NCI-H1930 (cell line): ENCODE measurements at regions not wholly inside any gene's neighbourhood (a gene's known extent, or its start where the extent isn't known, plus 50 kb on each side); places are given as distances from the start of the nearest gene placed in this dataset.

ENCODE experiments used
- DNase-seq, 2 experiments: peaks; one replicate each; lab custom pipeline; 2025; lab: John Stamatoyannopoulos, UW

DNA sequence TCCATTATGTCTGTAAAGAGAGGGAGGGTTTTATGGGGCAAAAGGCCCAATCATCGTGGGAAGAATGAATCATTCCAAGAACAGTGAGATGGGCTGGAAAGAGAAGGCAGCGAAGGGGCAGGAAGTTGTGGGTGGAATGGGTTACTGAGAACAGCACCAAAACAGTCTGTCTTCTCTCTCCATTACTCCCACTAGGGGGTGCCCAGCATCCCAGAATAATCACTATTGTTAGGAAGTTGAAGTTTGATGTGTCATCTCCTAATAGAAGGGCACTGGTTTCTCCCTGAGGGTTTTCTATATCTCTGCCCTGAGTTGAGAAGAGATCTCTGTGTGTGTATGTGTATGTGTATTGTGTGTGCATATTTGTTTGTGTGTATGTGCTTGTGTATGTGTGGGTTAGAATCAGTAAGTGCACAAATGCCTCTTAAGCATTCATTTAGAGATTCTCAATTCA, 76.6 kb upstream of the MAP4K3 start:
- DNase-seq, result peak in 1 of 2 experiments; percentile 7

- DNase-seq, result no peak
Observed at GRCh38 chr2:39514825-39515224, 77.7 kb upstream of the MAP4K3 start.

DNA sequence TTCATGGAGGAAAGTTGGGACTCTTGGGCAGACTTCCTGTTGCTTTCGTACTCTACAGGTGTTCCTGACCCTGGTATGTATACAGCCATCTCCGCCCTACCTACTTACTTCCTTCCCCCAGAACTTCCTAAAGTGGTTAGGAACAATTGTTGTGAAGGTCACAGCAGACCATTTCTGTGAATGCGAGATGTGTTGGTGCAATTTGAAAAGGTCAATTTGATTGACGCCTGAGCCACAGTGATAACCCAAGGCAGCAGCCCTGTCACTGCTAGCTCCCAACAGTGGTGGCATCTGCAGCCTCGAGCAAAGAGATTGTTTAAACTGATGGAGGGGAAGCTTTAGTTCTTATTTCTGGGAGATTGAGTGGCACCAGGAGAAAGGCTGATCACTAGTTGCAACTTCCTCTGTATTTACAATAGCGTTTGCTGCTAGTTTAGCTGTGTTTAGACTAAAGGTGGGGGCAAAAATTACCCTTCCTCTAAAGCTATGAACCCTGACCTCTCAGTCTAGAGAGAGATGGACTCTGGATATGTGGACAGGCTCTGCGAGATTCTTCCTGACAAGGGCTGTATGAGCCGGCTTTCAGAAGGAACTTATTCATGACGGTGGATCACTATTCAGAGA, 78.3 kb upstream of the MAP4K3 start:
- no peak for DNase-seq

DNA sequence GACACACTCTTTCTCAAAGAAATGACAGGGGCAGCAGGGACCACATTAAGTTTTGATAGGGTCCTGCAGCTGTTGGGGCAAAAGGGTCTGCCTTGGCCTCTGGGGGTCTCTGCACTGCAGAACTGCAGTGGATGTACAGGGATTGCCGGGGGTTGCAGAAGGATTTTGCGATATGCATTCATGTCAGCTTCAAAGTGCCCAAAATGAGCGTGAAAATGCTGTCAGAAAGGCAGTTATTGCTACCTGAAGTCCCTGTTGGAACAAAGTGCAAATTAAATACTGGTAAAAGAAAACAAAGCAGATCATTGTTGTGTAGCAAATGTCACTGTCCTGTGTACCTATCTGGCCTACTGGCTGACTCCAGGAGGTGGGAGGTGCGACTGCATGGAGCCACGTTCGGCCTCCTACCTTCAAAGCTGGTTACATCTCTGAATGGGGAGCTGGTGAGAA, 78.8 kb upstream of the MAP4K3 start:
- no peak for DNase-seq

GRCh38 chr2:39516347-39517101, 79.4 kb upstream of the MAP4K3 start:
- no peak for DNase-seq

- no peak for DNase-seq
Observed at GRCh38 chr2:39517102-39517436, 80.0 kb upstream of the MAP4K3 start.

DNA sequence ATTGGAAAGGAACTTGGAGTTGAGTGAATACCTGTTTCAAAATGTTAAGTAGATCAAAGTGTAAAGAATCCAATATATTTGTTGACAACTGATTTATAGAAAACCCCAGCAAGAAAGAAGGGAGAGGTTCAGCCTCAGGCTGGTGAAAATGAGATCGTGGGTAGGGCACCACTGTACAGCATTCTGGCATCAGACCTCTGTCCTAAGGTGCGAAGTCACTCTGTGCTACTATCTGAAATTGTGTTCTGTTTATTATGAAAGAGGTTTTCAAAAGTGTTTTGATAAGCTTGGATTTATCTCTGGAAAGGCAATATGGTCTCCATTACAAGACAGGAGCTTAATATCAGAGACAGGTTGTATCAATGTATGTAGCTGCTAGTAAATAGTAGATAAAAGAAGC, 80.5 kb upstream of the MAP4K3 start:
- no peak for DNase-seq

DNA sequence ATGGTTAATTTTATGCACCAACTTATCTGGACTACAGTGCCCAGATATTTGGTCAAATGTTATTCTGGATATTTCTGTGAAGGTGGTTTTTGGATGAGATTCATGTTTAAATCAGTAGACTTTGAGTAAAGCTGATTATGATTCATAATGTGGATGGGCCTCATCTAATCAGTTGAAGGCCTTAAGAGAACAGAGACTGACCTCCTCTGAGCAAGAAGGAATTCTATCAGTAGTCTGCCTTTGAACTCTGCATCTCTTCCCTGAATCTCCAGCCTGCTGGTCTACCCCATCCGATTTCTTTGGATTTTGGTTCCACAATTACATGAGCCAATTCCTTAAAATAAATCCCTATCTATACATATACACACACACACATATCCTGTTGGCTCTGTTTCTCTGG, 82.8 kb upstream of the MAP4K3 start:
- no peak for DNase-seq

DNA sequence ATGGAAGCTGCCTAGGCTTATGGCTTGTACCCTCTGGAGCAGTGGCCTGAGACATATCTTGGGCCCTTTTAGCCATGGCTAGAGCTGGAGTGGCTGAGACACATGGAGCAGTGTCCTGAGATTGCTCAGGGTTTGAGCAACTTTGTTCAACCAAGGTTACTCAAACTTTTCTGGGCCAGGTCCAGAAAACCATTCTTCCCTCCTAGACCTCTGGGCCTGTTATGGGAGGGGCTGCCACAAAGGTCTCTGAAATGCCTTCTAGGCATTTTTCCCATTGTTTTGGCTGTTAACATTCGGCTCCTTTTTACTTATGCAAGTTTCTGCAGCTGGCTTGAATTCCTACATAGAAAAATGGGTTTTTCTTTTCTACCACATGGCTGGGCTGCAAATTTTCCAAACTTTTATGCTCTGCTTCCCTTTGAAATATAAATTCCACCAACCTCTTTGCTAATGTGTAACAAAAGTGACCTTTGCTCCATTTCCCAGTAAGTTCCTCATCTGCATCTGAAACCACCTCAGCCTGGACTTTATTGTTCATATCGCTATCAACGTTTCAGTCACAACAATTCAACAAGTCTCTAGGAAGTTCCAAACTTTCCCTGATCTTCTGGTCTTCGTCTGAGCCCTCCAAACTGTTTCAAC, 84.9 kb upstream of the MAP4K3 start:
- no peak for DNase-seq

GRCh38 chr2:39522518-39522877, 85.4 kb upstream of the MAP4K3 start:
- no peak for DNase-seq

GRCh38 chr2:39523308-39524044, 86.4 kb upstream of the MAP4K3 start:
- DNase-seq, result no peak

- DNase-seq, result no peak
Observed at GRCh38 chr2:39524061-39524460, 87.0 kb upstream of the MAP4K3 start.

GRCh38 chr2:39524756-39525635, 87.9 kb upstream of the MAP4K3 start:
- no peak for DNase-seq

- DNase-seq, result no peak
Observed at GRCh38 chr2:39525636-39526412, 88.7 kb upstream of the MAP4K3 start.

GRCh38 chr2:39528701-39529100, 91.6 kb upstream of the MAP4K3 start:
- no peak for DNase-seq

- DNase-seq, result no peak
Observed at GRCh38 chr2:39529836-39530235, 92.8 kb upstream of the MAP4K3 start.

- DNase-seq, result no peak
Observed at GRCh38 chr2:39530411-39530866, 93.4 kb upstream of the MAP4K3 start.

- no peak for DNase-seq
Observed at GRCh38 chr2:39531220-39531777, 94.2 kb upstream of the MAP4K3 start.

DNA sequence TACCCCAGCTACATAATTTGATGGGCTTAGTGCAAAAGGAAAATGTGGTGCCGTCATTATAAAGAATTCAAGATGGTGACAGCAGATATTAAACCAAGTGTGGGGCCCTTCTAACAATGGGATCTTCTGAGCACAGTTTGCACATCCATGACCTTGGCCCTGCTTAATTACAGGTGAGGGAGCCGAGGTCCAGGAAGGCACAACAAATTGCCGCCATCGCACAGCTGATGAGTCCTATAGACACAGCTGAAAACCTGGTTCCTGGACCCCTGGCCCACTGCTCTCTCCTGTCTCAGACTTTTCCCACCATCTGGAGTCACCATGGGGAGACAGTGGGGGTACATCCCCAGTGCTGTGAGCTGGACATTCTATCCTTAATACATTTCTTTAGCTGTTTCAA, 95.8 kb upstream of the MAP4K3 start:
- no peak for DNase-seq

- DNase-seq, result no peak
Observed at GRCh38 chr2:39534095-39534711, 97.1 kb upstream of the MAP4K3 start.
